ENCODE measurements at regions not wholly inside any gene's neighbourhood (a gene's known extent, or its start where the extent isn't known, plus 50 kb on each side); places are given as distances from the start of the nearest gene placed in this dataset.

DNA sequence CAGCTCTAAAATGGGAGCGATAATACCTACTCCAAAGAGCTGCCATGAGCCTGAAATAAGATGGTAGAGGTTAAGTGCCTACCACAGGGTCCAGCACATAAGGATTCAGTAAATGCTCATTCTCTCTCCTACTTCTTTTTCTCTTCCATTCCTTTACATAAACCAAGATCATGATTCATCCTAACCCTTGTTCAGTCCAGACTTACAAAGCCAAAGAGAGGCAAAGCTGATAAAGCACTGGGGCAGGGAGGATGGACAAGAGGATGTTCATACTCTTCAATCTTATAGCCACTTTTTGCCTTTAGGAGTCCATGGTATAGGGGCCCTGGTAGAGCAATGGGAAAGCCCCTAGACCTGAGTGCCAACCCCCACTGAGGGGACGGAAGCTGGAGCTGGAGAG lies 75.6 kb upstream of the PKDCC start:
- TF ChIP-seq, protein P1, sequence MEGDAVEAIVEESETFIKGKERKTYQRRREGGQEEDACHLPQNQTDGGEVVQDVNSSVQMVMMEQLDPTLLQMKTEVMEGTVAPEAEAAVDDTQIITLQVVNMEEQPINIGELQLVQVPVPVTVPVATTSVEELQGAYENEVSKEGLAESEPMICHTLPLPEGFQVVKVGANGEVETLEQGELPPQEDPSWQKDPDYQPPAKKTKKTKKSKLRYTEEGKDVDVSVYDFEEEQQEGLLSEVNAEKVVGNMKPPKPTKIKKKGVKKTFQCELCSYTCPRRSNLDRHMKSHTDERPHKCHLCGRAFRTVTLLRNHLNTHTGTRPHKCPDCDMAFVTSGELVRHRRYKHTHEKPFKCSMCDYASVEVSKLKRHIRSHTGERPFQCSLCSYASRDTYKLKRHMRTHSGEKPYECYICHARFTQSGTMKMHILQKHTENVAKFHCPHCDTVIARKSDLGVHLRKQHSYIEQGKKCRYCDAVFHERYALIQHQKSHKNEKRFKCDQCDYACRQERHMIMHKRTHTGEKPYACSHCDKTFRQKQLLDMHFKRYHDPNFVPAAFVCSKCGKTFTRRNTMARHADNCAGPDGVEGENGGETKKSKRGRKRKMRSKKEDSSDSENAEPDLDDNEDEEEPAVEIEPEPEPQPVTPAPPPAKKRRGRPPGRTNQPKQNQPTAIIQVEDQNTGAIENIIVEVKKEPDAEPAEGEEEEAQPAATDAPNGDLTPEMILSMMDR (conservative IDR thresholded peaks at IDR 0.05): no peak
- TF ChIP-seq EZH2 (IDR thresholded peaks at IDR 0.05; ENCODE audit: low read depth): no peak

Data from PC-9 (cell line).